ENCODE measurements at regions not wholly inside any gene's neighbourhood (a gene's known extent, or its start where the extent isn't known, plus 50 kb on each side); places are given as distances from the start of the nearest gene placed in this dataset.

DNA sequence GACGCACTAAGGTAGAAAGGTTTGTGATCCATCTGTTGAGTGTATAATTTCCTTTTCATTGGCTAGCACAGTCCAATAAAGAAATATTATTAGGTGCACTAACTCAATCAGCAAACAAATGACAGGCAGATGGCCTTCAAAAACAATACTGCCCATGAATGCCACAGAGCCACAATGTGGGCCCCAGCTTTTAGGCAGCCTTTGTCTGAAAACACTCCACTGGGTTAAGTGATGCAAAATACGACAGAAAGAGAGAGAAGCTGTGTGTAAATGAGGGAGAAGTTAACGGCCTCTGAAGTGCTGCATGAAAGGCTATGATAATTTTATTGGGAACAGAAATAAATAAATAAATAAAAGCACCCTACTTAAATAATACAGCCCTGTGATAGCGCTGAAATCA, 274.6 kb downstream of the NKX6-1 start:
- H3K4me1 ChIP-seq = no peaks in the 10 kb centered on the region
- intact Hi-C loops (cut with DNase I; ENCODE audit: low total_unique reads) = no loop called here
- no peaks in the 10 kb centered on the region for H3K9me3 ChIP-seq
- no peak overlapping the region for H3K27ac ChIP-seq
- WGBS, 2 donors = 58 to 68% methylated on average over 4 of the region's 4 CpGs
- no peak overlapping the region for H3K4me3 ChIP-seq
- no peaks in the 10 kb centered on the region for H3K27me3 ChIP-seq
- H3K36me3 ChIP-seq (ENCODE audit: low read depth, missing control alignments) = no peaks in the 10 kb centered on the region
- no peak for DNase-seq
- TF ChIP-seq, protein P1, sequence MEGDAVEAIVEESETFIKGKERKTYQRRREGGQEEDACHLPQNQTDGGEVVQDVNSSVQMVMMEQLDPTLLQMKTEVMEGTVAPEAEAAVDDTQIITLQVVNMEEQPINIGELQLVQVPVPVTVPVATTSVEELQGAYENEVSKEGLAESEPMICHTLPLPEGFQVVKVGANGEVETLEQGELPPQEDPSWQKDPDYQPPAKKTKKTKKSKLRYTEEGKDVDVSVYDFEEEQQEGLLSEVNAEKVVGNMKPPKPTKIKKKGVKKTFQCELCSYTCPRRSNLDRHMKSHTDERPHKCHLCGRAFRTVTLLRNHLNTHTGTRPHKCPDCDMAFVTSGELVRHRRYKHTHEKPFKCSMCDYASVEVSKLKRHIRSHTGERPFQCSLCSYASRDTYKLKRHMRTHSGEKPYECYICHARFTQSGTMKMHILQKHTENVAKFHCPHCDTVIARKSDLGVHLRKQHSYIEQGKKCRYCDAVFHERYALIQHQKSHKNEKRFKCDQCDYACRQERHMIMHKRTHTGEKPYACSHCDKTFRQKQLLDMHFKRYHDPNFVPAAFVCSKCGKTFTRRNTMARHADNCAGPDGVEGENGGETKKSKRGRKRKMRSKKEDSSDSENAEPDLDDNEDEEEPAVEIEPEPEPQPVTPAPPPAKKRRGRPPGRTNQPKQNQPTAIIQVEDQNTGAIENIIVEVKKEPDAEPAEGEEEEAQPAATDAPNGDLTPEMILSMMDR (IDR thresholded peaks at IDR 0.05) = no peak
- no peak for TF ChIP-seq POLR2A (IDR thresholded peaks at IDR 0.05)

DNA sequence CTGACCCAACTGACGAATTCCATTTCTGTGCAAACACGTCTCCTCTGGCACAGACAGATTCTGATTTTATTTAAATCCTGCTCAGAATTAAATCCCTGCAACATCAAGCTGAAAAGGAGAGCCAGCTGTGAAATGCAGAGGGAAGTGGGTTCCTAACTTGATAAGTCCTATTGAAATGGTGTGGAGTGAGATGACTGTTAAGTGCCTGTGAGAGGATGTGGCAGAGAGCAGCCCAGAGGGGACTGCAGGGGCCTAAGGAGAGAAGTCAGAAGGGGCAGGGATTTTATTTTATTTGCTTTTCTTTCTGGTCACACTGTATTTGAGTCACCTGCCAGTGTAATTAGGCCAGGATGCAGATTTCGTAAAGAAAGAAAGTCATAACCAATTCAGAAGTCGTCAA, 277.4 kb downstream of the NKX6-1 start:
- DNase-seq = no peak
- Histone ChIP-seq H3K4me3 (no peak overlapping the region), H3K27me3 (no peaks in the 10 kb centered on the region), H3K27ac (no peak overlapping the region), H3K36me3 (ENCODE audit: low read depth, missing control alignments) (no peaks in the 10 kb centered on the region), H3K9me3 (no peaks in the 10 kb centered on the region), H3K4me1 (no peaks in the 10 kb centered on the region)
- intact Hi-C loops (cut with DNase I; ENCODE audit: low total_unique reads) = no loop called here
- TF ChIP-seq POLR2A (IDR thresholded peaks at IDR 0.05) = no peak
- TF ChIP-seq, protein P1 (IDR thresholded peaks at IDR 0.05) = no peak
- WGBS, 2 donors = 69 to 81% methylated on average over 4 of the region's 4 CpGs

DNA sequence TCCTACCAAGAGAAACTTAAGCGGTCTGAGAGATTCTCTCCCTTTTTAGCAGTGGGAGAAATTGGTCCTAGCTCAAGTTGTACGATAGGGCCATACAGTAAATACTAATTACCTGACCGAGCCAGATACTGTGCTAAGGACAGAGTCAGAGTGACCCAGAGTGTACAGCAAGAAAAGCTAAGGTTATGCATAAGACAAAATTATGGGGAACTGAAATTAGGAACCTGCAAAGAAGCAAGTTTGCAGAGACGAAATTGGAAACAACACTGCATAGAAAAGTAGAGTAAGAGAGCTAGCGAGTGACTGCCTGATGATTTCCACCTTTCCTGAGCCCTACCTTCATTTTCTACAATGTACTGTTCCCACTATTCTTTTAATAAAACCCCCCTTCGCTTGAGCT, 278.1 kb downstream of the NKX6-1 start:
- H3K4me1 ChIP-seq = no peaks in the 10 kb centered on the region
- no peaks in the 10 kb centered on the region for H3K9me3 ChIP-seq
- TF ChIP-seq POLR2A (IDR thresholded peaks at IDR 0.05) = no peak
- TF ChIP-seq, protein P1 (IDR thresholded peaks at IDR 0.05) = no peak
- H3K27me3 ChIP-seq = no peaks in the 10 kb centered on the region
- WGBS, 2 donors = 72 to 85% methylated on average over 6 of the region's 6 CpGs
- intact Hi-C loops (cut with DNase I; ENCODE audit: low total_unique reads) = no loop called here
- no peak overlapping the region for H3K27ac ChIP-seq
- no peak for DNase-seq
- no peak overlapping the region for H3K4me3 ChIP-seq
- no peaks in the 10 kb centered on the region for H3K36me3 ChIP-seq (ENCODE audit: low read depth, missing control alignments)

DNA sequence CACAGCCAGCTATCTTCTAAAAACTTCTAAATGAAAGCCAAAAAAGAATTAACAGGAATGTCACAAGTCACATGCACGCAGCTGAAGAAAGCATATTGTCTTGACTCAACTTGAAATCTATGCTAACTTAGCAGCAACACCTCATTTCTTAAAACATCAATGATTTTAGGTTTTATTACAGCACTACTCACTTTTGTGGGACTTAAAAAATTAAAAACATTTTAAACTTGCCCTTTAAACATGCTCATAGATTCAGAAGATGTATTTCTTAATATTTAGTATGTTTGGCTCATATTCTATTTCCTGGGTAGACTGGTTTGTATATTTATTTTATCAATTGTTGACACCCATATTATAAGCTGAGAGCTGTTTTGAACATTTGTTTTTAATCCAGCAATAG, 279.4 kb downstream of the NKX6-1 start:
- no peak for DNase-seq
- Histone ChIP-seq H3K4me1 (no peaks in the 10 kb centered on the region), H3K27me3 (no peaks in the 10 kb centered on the region), H3K27ac (no peak overlapping the region), H3K4me3 (no peak overlapping the region), H3K9me3 (no peaks in the 10 kb centered on the region), H3K36me3 (ENCODE audit: low read depth, missing control alignments) (no peaks in the 10 kb centered on the region)
- TF ChIP-seq, protein P1 (IDR thresholded peaks at IDR 0.05) = no peak
- no peak for TF ChIP-seq POLR2A (IDR thresholded peaks at IDR 0.05)
- intact Hi-C loops (cut with DNase I; ENCODE audit: low total_unique reads) = no loop called here
- 78 to 92% methylated on average over 1 of the region's 1 CpG for WGBS, 2 donors

DNA sequence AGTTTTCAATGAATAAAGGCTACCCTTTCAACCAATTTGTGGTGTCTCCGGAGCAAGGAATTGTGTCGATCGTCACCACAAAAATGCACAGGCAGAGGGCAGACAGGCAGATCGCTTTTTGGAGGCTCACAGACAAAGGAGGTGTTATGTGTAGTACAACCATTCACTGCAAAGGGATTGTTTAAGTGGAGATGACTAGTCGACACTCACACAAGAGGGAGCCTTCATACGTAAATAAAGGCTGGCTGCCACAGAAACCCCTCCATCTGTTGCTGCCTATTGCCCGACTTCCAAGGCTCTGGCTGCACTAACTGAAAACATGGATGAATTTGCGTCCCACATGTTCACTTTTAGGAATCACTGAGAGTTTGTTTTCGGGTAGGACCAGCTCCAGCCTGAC, 281.1 kb downstream of the NKX6-1 start:
- TF ChIP-seq, protein P1 (IDR thresholded peaks at IDR 0.05) = no peak
- no peak for TF ChIP-seq POLR2A (IDR thresholded peaks at IDR 0.05)
- no peak for DNase-seq
- Histone ChIP-seq H3K4me3 (no peak overlapping the region), H3K27ac (no peak overlapping the region), H3K27me3 (no peaks in the 10 kb centered on the region), H3K9me3 (no peaks in the 10 kb centered on the region), H3K36me3 (ENCODE audit: low read depth, missing control alignments) (no peaks in the 10 kb centered on the region), H3K4me1 (no peaks in the 10 kb centered on the region)
- intact Hi-C loops (cut with DNase I; ENCODE audit: low total_unique reads) = no loop called here
- 78 to 80% methylated on average over 9 of the region's 9 CpGs for WGBS, 2 donors

Measured in testis (tissue), 2 donors.